GM12801 (cell line): ENCODE measurements at regions not wholly inside any gene's neighbourhood (a gene's known extent, or its start where the extent isn't known, plus 50 kb on each side); places are given as distances from the start of the nearest gene placed in this dataset.

Source experiments
- TF ChIP-seq, protein P1 (sequence below): IDR thresholded peaks from one replicate; pipeline ENCODE4 v1.5.1; 2011; ENCODE audit warnings: control low read depth; ENCODE audit not compliant: insufficient read length; ENCODE audit errors: extremely low read depth

DNA sequence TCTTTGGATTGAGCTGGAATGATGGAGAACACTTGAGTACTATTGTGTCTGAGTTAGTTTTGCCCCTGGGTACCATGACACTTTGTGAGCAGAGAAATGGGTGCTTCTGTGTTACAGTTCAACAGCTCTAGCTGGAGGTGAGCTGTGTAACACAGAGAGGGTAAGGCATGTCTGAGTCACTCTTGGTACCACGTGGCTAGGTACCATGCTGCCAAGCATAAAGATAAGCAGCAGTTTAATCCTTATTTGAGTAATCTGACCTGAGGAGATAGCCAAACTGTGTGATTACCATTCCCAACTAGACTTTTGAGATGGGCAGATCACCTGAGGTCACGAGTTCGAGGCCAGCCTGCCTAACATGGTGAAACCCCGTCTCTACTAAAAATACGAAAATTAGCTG, 122.0 kb downstream of the OLFM4 start:
- TF ChIP-seq, protein P1, sequence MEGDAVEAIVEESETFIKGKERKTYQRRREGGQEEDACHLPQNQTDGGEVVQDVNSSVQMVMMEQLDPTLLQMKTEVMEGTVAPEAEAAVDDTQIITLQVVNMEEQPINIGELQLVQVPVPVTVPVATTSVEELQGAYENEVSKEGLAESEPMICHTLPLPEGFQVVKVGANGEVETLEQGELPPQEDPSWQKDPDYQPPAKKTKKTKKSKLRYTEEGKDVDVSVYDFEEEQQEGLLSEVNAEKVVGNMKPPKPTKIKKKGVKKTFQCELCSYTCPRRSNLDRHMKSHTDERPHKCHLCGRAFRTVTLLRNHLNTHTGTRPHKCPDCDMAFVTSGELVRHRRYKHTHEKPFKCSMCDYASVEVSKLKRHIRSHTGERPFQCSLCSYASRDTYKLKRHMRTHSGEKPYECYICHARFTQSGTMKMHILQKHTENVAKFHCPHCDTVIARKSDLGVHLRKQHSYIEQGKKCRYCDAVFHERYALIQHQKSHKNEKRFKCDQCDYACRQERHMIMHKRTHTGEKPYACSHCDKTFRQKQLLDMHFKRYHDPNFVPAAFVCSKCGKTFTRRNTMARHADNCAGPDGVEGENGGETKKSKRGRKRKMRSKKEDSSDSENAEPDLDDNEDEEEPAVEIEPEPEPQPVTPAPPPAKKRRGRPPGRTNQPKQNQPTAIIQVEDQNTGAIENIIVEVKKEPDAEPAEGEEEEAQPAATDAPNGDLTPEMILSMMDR, result no peak

DNA sequence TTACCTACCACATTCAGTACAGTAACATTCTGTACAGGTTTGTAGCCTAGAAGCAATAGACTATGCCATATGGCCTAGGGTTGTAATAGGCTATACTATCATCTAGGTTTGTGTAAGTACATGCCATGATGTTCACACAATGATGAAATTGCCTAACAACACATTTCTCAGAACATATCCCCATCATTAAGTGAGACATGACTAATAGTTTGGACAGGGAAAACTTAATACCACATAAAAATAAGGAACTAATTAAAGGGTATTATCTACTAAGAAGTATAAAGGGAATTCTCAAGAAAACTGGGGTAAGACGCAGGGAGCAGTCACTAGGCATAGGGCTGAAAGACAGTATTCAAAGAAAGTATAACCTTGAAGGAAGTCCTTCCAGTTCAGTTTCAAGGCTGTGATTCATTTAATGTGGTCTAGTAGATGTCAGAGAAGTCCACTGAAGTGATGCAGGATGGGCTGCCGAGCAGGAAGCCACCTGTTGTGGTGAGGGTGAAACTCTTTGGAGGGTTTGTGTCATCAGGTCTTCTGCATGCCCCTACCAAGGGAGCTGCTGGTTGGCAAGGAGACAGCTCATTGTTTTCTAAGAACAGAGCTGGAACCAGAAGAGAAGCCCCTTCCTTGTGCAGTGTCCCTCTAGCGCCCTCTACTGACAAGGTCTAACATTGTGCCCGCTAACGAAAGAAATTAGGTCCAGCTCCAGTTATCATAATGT, 122.9 kb downstream of the OLFM4 start:
- TF ChIP-seq, protein P1, result peak; percentile 17

DNA sequence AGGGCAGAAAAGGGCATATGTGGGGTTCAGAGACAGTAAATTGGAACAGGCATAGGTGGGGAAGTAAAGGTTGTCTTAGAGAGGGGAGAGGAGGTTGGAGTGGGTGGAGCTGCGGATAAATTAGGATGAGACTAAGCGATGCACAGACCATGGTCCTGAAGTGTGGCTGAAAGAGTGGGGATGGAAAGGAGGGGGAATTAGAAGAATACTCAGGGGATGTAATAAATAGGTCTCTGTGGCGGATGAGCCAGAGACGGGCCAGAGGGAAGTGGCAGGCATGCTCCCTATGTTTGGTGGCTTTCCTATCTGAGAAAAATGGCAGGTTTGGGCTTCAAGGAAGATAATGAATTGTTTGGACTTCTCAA, 123.4 kb downstream of the OLFM4 start:
- TF ChIP-seq, protein P1, result no peak

DNA sequence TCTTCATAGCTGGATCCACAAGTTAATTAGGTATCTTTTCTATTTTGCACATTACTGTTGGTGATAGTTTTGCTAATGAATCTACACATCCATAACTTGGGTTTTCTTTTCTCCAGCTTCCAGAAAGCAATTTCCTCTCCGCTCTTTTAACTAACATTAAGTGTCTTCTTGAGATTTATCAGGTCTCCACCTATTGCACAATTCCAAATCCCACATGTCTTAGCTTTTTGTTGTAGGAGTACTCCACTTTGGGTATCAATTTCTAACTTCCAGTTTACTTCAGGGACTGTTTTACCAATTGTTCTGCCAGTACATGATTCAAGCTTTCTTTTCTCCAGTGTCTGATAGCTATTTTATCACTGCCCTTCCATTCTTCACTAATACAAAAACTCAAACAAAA, 129.6 kb downstream of the OLFM4 start:
- TF ChIP-seq, protein P1, result no peak

DNA sequence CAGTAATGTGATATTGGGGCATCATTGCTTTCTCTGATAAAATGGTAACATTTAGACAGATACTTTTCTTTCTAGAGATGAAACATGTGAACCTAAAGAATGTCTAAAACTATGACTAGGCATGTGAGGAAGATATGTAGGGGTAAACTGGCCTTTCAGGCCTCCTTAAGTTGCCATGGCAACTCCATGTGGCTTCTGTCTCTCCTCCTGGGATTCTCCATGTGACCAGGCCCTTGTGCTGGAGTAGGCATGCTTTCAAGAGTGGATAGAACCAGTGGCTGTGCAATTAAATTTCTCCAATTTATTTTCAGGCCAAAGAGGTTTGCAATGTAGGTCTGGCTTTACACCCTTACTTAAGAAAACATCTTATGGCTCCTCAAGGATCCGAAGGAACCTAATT, 130.8 kb downstream of the OLFM4 start:
- TF ChIP-seq, protein P1, result no peak

DNA sequence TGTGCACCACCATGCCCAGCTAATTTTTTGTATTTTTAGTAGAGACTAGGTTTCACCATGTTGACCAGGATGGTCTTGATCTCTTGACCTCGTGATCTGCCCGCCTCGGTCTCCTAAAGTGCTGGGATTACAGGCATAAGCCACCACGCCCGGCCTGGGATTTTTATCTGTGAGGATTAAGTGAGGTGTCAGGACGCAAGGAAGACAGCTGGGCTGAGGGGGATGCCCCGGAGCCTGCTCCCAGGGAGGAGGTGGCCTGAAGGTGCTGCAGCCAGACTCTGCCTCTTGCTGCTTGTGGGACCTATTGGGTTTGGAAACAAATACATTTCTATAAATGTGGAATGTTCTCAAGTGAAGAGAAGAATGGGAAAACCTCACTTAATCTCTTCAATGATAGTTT, 131.6 kb downstream of the OLFM4 start:
- TF ChIP-seq, protein P1, result no peak

DNA sequence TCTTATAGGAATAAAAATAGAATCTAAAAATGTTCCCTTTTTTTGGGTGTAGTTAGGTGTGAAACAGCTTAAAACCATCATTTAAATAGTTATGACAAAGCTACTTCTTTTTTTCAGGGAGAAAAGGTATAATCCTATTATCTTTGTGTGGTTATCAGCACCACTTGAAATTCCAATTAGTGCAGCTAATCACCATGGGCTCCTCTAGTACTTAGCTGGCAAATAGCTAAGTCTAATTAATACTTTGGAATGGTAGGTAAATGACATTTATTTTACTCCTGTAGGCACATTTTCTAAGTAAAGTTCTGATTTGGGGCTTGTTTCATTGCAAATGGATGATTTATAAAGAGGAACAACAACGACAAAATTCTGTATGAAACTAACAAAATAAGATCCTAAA, 132.6 kb downstream of the OLFM4 start:
- TF ChIP-seq, protein P1, result no peak

DNA sequence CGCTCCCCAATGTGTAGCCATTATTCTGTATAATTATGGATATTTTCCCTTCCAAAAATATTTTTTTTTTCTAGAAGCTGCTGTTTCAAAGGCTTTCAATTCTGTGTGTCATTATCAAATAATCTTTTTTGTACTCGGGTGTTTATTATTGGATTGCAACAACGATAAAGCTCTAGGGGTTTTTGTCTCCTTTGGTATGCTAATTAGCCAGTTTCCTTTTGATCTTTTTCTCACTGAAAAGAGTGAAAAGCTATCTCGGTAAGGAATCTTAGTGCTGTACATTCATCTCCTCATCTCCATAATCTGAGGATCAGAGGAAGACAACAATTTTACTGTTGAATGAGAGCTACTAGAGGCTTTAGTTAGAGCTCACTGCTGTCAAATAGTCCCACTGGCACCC, 136.6 kb downstream of the OLFM4 start:
- TF ChIP-seq, protein P1, result no peak
